GM18520 (cell line): ENCODE measurements at regions not wholly inside any gene's neighbourhood (a gene's known extent, or its start where the extent isn't known, plus 50 kb on each side); places are given as distances from the start of the nearest gene placed in this dataset.
"Not testable (repeated sequence)": the region's sequence is repeated elsewhere in the genome, so short reads cannot be mapped to it uniquely, and the experiment has no call there.

ENCODE experiments used
- ATAC-seq: cut with Tn5 transposase; IDR thresholded peaks from one replicate; pipeline ENCODE4 v1.9.1; 2021; ENCODE audit not compliant: unreplicated experiment

GRCh38 chr2:126276268-126276667 lies 379.7 kb upstream of the GYPC start:
- ATAC-seq = not testable (repeated sequence)

- no peak for ATAC-seq
Measured at GRCh38 chr2:126288362-126288761, 367.6 kb upstream of the GYPC start.

GRCh38 chr2:126293962-126294361 lies 362.0 kb upstream of the GYPC start:
- ATAC-seq = not testable (repeated sequence)

- ATAC-seq = no peak
Measured at GRCh38 chr2:126299469-126299976, 356.4 kb upstream of the GYPC start.

- no peak for ATAC-seq
Measured at GRCh38 chr2:126300348-126300747, 355.6 kb upstream of the GYPC start.

GRCh38 chr2:126302043-126302442 lies 353.9 kb upstream of the GYPC start:
- no peak for ATAC-seq

GRCh38 chr2:126303113-126303512 lies 352.8 kb upstream of the GYPC start:
- ATAC-seq = no peak

- ATAC-seq = no peak
Measured at GRCh38 chr2:126304154-126304553, 351.8 kb upstream of the GYPC start.

GRCh38 chr2:126306539-126306938 lies 349.4 kb upstream of the GYPC start:
- ATAC-seq = no peak

- ATAC-seq = no peak
Measured at GRCh38 chr2:126307740-126308139, 348.2 kb upstream of the GYPC start.

- ATAC-seq = no peak
Measured at GRCh38 chr2:126309185-126309584, 346.8 kb upstream of the GYPC start.

- no peak for ATAC-seq
Measured at GRCh38 chr2:126312579-126312978, 343.4 kb upstream of the GYPC start.

GRCh38 chr2:126315828-126316227 lies 340.1 kb upstream of the GYPC start:
- no peak for ATAC-seq

GRCh38 chr2:126317790-126318431 lies 338.0 kb upstream of the GYPC start:
- ATAC-seq = no peak

GRCh38 chr2:126322342-126322741 lies 333.6 kb upstream of the GYPC start:
- ATAC-seq = no peak

- no peak for ATAC-seq
Measured at GRCh38 chr2:126325202-126325601, 330.8 kb upstream of the GYPC start.

GRCh38 chr2:126329173-126329572 lies 326.8 kb upstream of the GYPC start:
- ATAC-seq = no peak

- no peak for ATAC-seq
Measured at GRCh38 chr2:126342457-126342856, 313.5 kb upstream of the GYPC start.

- ATAC-seq = no peak
Measured at GRCh38 chr2:126343136-126343535, 312.8 kb upstream of the GYPC start.

GRCh38 chr2:126344493-126344892 lies 311.5 kb upstream of the GYPC start:
- ATAC-seq = peak; percentile 70

GRCh38 chr2:126345691-126346090 lies 310.3 kb upstream of the GYPC start:
- no peak for ATAC-seq

- ATAC-seq = no peak
Measured at GRCh38 chr2:126356631-126357030, 299.3 kb upstream of the GYPC start.

- ATAC-seq = no peak
Measured at GRCh38 chr2:126358122-126358521, 297.8 kb upstream of the GYPC start.
